ENCODE measurements at regions not wholly inside any gene's neighbourhood (a gene's known extent, or its start where the extent isn't known, plus 50 kb on each side); places are given as distances from the start of the nearest gene placed in this dataset.
A peak's percentile ranks its signal among the peaks of the same experiment; 100 is the strongest.

DNA sequence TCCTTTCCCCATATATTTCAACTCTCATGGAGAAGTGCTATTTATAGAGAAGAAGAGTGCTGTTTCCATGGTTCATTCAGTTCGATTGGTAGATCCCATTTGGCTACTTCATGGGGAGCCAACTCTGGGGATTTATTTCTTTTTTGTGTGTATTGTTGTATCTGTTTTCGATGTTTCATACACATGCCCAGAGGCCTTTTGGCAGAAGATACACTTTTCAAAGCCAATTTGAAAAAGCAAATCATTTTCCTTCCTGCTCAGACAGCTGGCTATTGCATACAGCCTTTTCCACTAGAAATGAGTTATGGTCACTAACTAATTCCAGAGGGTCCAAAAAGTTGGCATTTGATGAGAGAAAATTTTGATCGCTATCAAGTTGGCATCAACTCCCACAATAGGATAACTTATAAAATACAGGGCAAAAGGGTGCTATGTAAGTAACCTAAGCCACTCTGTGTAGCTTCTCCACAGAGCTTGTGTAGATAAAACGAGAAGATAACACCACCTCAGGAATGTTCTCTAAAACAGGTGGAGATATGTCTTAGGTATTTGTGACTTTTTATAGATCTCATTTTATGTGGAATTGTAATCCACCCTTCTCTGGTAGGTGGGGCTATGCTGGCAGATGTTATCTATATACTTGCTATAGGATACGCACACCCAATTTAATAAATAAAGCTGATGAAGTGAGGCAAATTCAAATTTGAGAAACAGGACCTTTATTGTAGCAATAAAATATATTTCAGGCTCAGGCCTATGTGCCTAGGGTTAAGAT is 798.5 kb downstream of the SATB2 start:
- DNase-seq (ENCODE audit: low read depth in 2 of 2), result no peak
- H3K4me3 ChIP-seq (replicated peaks in 1 of 2; ENCODE audit: low read depth in 2 of 2, low read length in 2 of 2), result no peak overlapping the region
- TF ChIP-seq, protein P1, sequence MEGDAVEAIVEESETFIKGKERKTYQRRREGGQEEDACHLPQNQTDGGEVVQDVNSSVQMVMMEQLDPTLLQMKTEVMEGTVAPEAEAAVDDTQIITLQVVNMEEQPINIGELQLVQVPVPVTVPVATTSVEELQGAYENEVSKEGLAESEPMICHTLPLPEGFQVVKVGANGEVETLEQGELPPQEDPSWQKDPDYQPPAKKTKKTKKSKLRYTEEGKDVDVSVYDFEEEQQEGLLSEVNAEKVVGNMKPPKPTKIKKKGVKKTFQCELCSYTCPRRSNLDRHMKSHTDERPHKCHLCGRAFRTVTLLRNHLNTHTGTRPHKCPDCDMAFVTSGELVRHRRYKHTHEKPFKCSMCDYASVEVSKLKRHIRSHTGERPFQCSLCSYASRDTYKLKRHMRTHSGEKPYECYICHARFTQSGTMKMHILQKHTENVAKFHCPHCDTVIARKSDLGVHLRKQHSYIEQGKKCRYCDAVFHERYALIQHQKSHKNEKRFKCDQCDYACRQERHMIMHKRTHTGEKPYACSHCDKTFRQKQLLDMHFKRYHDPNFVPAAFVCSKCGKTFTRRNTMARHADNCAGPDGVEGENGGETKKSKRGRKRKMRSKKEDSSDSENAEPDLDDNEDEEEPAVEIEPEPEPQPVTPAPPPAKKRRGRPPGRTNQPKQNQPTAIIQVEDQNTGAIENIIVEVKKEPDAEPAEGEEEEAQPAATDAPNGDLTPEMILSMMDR (IDR thresholded peaks at IDR 0.05; ENCODE audit: low read depth, low read length), result no peak

DNA sequence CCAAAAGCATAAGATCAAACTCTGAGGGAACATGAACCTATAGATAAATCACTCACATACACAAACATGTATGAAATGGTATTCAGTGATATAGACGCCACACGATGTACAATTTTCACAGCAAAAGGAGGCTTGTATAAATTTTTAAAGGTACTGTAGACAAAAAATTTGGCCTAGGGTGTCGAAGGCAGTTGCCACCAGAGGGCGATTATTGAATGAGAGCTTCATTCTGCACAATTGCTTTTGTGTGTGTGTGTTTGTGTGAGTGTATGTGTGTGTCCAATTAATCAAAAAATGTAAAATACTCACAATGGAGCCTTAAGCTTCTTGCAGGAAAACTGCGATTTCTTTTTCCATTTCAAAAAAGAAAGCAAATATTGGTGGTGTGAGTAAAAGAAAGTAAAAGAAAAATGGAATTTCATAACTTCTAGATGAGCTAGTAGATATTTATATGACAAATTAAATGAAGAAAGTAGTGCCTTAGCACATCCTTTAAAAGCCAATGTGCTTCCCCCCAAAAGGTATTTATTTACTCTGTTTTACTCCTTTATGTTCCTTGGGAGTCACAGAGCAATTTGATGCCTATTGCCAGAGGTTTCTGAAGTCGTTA is 800.1 kb downstream of the SATB2 start:
- no peak overlapping the region for H3K4me3 ChIP-seq (replicated peaks in 1 of 2; ENCODE audit: low read depth in 2 of 2, low read length in 2 of 2)
- peak; percentile 5 to 32 for DNase-seq (ENCODE audit: low read depth in 2 of 2)
- TF ChIP-seq, protein P1 (IDR thresholded peaks at IDR 0.05; ENCODE audit: low read depth, low read length), result peak; percentile 39

DNA sequence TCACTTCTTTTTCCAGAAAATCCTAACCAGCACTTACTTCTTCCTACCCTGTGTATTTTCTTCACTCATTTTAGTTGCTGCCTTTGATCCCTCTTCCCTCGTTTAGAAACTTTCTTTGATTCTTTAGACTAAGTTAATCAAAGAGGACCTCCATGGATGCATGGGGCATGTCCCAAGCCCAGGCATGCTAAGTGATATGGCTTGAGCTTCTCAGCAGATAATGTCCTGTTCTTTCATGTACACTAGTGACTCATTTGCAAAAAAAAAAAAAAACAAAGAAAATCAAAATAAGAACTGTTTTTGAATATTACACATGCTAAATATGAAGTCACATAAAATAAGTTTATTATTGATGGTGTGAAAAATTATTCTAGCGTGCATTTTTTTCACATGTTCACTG is 800.9 kb downstream of the SATB2 start:
- TF ChIP-seq, protein P1 (IDR thresholded peaks at IDR 0.05; ENCODE audit: low read depth, low read length), result no peak
- no peak for DNase-seq (ENCODE audit: low read depth in 2 of 2)
- H3K4me3 ChIP-seq (replicated peaks in 1 of 2; ENCODE audit: low read depth in 2 of 2, low read length in 2 of 2), result no peak overlapping the region

DNA sequence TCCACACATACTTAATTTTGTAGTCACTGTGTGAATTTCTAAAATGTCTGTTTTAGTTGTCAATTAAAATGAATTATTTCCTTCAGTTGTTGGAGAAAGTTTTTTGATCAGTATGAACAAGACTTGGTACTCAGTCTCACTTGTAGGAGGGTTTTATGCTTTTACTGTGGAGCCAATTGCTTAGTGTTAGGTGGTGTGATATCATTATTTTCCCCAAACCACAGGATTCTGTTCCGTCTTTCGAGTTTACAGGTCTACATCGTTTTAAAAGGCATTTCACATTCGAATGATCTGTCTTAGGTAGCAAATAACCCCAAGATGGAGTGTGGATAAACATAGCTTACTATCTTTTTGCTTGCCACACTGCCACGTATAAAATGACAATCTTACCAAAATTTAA is 803.1 kb downstream of the SATB2 start:
- H3K4me3 ChIP-seq (replicated peaks in 1 of 2; ENCODE audit: low read depth in 2 of 2, low read length in 2 of 2), result no peak overlapping the region
- DNase-seq (ENCODE audit: low read depth in 2 of 2), result no peak
- TF ChIP-seq, protein P1 (IDR thresholded peaks at IDR 0.05; ENCODE audit: low read depth, low read length), result no peak

DNA sequence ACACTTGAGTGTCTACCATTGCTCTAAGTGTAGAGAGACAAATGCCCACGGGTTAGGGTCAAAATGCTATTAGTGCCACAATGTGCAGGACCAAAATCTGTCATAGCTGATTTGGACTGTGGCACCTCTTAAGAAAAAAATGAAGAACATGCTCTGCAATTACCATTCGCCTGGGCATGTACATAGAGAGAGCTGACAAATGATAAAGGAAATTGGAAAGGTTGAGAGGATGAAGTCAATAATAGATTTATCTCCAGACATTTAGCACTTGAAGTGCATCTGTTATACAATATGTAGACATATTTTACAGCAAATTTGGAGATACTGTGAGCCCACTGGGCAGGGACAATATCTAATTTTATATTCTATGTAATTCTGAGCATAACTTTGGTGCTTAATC is 804.4 kb downstream of the SATB2 start:
- TF ChIP-seq, protein P1 (IDR thresholded peaks at IDR 0.05; ENCODE audit: low read depth, low read length), result no peak
- no peak overlapping the region for H3K4me3 ChIP-seq (replicated peaks in 1 of 2; ENCODE audit: low read depth in 2 of 2, low read length in 2 of 2)
- DNase-seq (ENCODE audit: low read depth in 2 of 2), result no peak

DNA sequence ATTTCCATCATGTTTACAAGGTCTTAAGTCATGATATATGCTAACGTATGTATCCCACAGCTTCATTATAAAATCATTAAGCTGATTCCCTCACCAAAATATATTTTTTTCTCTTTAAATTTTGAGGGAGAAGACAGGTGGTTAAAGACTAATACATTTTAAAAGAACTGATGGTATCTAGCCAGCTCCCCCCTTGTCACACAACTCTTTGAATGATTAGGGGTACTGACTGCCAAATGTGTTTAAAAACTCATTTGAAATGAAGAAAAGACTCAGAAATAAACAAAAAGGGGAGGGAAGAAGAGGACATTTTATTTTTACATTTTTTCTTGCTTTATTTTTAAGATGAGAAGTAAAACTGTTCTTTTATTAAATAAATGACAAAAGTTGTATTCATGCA is 805.3 kb downstream of the SATB2 start:
- TF ChIP-seq, protein P1 (IDR thresholded peaks at IDR 0.05; ENCODE audit: low read depth, low read length), result no peak
- DNase-seq (ENCODE audit: low read depth in 2 of 2), result no peak
- H3K4me3 ChIP-seq (replicated peaks in 1 of 2; ENCODE audit: low read depth in 2 of 2, low read length in 2 of 2), result no peak overlapping the region
